Stimulated activated naive CD8-positive, alpha-beta T cell treated with anti-CD3 and anti-CD28 coated beads, Interleukin-15, Interleukin-2, amounts not matched to agents 100 ng/mL and 50 ng/mL, for 24 hours (primary cell): ENCODE measurements at regions not wholly inside any gene's neighbourhood (a gene's known extent, or its start where the extent isn't known, plus 50 kb on each side); places are given as distances from the start of the nearest gene placed in this dataset.
"Not testable (repeated sequence)": the region's sequence is repeated elsewhere in the genome, so short reads cannot be mapped to it uniquely, and the experiment has no call there.

Experiments
- H3K27ac Mint-ChIP-seq: one replicate; pipeline ENCODE4 v1.8.0; 2021; ENCODE audit warnings: mild to moderate bottlenecking, mixed read lengths
- H3K27me3 Mint-ChIP-seq: one replicate; pipeline ENCODE4 v1.8.0; 2021; ENCODE audit warnings: mixed read lengths
- H3K36me3 Mint-ChIP-seq: one replicate; pipeline ENCODE4 v1.8.0; 2021; ENCODE audit warnings: low read depth, mixed read lengths
- H3K4me1 Mint-ChIP-seq: one replicate; pipeline ENCODE4 v1.8.0; 2021; ENCODE audit warnings: low read depth, mixed read lengths
- H3K4me3 Mint-ChIP-seq: one replicate; pipeline ENCODE4 v1.8.0; 2021; ENCODE audit warnings: mild to moderate bottlenecking, mixed read lengths
- H3K9me3 Mint-ChIP-seq: one replicate; pipeline ENCODE4 v1.8.0; 2021; ENCODE audit warnings: mixed read lengths

DNA sequence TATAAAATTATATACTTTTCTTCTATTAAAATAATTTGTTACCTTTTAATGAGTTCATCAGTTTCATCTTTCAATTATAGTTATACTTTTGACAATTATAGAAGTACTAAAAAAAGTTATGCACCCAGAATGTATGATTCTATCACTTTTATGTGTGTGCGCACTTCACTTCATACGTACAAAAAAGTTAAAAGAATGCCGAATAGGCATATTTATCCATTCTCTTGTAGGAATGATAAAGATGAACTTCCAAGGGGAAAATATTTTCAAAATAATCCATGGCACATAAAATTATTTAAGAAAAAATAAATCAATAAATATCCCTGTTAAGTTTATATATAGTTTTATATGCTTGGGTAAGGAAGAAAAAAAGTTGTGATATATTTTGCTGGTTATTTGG lies 166.9 kb upstream of the PRSS1 start:
- Mint-ChIP-seq H3K36me3 (no peaks in the 10 kb centered on the region), H3K9me3 (no peaks in the 10 kb centered on the region), H3K4me1 (peaks cover 37% of the 10 kb centered on the region), H3K27ac (no peak overlapping the region), H3K4me3 (no peak overlapping the region), H3K27me3 (no peaks in the 10 kb centered on the region)

DNA sequence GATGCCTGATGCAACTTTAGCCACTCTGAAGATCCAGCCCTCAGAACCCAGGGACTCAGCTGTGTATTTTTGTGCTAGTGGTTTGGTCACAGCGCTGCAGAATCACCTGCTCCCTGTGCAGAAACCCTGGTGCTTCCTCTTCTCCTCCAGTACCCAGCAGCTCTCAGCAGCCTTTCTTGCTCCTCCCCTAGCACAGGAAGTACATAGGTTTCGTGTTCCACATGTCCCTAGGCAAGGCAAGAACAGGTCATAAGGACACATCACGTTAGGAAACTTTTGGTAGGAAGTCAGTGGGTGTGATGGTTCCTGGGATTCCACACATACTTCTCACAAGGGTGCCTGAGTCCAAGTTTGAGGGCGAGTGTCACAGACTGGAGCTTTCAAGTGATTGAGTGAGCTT lies 167.9 kb upstream of the PRSS1 start:
- Mint-ChIP-seq H3K9me3 (no peaks in the 10 kb centered on the region), H3K27me3 (no peaks in the 10 kb centered on the region), H3K36me3 (no peaks in the 10 kb centered on the region), H3K4me1 (peaks cover 37% of the 10 kb centered on the region), H3K27ac (peak overlapping the region; percentile 63), H3K4me3 (peak overlapping the region; percentile 54)

DNA sequence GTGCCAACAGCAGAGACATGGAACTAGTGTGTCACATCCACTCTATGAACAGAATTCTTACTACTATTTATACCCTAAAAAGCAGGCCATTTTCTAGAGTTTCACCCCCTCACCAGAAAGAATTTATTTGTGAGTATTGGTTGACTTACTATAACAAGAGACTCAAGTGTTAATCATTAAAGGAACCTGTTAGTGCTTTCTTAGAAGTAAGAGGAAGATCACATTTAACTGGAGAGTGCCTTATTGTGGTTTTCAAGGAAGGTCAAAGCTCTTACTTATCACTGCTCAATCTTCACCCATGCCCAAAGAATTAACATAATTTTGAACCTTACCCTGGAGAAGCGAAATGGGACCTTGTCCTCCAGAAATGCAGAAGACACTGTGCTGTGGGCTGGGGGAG lies 169.3 kb upstream of the PRSS1 start:
- Mint-ChIP-seq H3K9me3 (no peaks in the 10 kb centered on the region), H3K27ac (peak overlapping the region; percentile 57), H3K4me1 (peaks cover 37% of the 10 kb centered on the region), H3K4me3 (peak overlapping the region; percentile 33), H3K36me3 (no peaks in the 10 kb centered on the region), H3K27me3 (no peaks in the 10 kb centered on the region)

DNA sequence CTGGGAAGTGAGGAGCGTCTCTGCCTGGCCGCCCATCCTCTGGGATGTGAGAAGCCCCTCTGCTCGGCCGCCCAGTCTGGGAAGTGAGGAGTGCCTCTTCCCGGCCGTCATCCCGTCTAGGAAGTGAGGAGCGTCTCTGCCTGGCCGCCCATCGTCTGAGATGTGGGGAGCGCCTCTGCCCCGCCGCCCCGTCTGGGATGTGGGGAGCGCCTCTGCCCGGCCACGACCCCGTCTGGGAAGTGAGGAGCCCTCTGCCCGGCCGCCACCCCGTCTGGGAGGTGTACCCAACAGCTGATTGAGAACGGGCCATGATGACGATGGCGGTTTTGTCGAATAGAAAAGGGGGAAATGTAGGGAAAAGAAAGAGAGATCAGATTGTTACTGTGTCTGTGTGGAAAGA lies 173.9 kb upstream of the PRSS1 start:
- H3K4me1 Mint-ChIP-seq: peaks cover 10% of the 10 kb centered on the region
- not testable (repeated sequence) for H3K4me3 Mint-ChIP-seq, H3K9me3 Mint-ChIP-seq, H3K36me3 Mint-ChIP-seq, H3K27ac Mint-ChIP-seq, H3K27me3 Mint-ChIP-seq

DNA sequence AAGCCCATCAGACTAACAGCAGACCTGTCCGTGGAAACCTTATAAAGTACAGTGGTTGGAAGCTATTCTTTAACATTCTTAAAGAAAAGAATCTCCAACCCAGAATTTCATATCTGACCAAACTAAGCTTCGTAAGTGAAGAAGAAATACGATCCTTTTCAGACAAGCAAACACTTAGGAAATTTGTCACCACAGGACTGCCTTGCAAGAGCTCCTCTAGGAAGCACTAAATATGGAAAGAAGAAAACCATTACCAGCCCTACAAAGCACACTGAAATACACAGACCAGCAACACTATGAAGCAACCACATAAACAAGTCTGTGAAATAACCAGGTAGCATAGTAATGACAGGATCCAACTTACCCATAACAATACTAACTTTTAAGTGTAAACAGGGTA lies 177.7 kb upstream of the PRSS1 start:
- Mint-ChIP-seq H3K9me3 (no peaks in the 10 kb centered on the region), H3K4me3 (no peak overlapping the region), H3K27ac (no peak overlapping the region), H3K36me3 (no peaks in the 10 kb centered on the region), H3K4me1 (no peaks in the 10 kb centered on the region), H3K27me3 (peaks cover 4% of the 10 kb centered on the region)

DNA sequence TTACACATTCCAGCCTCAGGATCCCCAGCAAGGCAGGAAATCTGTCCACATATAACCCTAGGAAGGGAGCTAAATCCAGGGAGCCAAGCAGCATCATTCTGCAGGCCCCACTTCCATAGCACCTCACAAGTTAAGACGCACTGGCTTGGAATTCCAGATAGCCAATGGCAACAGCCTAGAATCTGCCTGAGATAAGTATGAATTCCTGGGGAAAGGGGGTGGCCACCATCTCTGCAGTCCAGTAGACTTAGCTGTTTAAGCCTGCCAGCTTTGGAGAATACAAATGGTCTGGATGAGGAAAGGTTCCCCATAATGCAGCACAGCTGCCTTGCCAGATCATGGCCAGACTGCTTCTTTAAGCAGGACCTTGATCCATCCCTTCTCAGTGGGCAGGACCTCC lies 179.4 kb upstream of the PRSS1 start:
- Mint-ChIP-seq H3K4me3 (no peak overlapping the region), H3K36me3 (no peaks in the 10 kb centered on the region), H3K27ac (no peak overlapping the region), H3K4me1 (no peaks in the 10 kb centered on the region), H3K9me3 (no peaks in the 10 kb centered on the region), H3K27me3 (peaks cover 4% of the 10 kb centered on the region)

DNA sequence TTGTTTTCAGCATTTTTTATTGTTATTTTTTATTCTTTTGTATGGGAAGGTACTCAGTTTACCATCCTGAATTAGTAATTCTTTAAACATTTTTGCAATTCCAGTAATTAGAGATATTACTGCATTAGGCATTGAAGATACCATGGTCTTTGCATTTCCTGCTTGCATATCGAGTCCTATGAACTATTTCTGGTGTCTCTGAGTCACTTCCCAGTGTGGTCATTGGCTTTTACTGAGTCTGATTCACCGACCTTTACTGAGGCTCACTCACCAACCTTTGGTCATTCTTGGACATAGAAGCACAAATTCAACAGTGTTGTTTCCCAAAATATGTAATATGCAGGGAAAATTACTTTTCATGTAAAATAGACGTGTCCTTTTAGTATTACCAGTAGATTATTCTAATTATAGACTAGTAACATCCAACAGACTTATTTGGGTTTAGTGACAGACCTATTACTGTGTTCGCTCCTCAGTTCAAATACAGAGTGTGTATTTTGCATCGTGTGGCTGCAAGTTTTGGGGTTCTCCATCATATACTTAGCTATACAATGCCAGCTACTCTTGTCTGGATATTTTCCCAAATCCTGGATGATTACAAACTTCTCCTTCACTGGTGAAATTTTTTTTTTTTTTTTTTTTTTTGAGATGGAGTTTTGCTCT lies 180.7 kb upstream of the PRSS1 start:
- Mint-ChIP-seq H3K27ac (no peak overlapping the region), H3K4me3 (no peak overlapping the region), H3K36me3 (no peaks in the 10 kb centered on the region), H3K9me3 (no peaks in the 10 kb centered on the region), H3K27me3 (peaks cover 6% of the 10 kb centered on the region), H3K4me1 (no peaks in the 10 kb centered on the region)

DNA sequence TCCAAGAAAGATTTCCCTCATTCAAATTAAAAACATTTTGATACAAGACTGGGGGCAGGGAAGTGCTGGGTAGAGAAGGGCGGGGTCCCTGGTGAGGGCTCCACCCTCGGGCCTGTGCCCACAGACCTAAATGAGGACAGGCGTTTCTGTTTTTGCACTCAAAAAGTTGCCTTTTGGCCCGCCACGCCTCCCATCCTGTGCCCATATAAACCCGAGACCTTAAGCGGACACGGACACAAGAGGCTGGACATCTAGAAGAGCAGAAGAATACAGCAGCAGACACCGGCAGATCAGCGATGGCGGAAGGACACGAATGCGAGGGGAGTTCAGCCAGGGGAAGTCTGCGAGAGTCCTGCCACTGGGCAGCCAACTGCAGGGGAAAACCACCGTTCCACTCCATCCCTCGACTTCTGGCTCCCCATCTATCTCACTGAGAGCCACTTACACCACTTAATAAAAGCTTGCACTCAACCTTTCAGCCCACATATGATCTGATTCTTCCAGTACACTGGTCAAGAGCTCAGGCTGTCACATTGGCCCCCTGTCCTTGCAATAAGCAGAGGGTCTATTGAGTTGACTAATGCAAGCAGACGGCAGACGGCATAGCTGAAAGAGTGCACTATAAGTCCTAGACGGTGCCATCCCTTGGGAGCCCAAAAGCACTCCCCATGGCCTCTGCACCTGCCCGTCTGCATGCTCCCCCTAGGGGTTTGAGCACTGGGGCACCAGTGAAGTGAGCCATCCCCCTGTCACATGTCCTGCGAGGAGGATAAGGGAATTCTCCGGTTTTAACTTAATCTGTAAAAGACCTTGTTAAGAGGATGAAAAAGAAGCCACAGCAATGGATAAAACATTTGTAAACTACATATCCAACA lies 181.8 kb upstream of the PRSS1 start:
- Mint-ChIP-seq H3K9me3 (no peaks in the 10 kb centered on the region), H3K4me3 (no peak overlapping the region), H3K36me3 (no peaks in the 10 kb centered on the region), H3K4me1 (no peaks in the 10 kb centered on the region), H3K27me3 (peaks cover 6% of the 10 kb centered on the region), H3K27ac (no peak overlapping the region)

DNA sequence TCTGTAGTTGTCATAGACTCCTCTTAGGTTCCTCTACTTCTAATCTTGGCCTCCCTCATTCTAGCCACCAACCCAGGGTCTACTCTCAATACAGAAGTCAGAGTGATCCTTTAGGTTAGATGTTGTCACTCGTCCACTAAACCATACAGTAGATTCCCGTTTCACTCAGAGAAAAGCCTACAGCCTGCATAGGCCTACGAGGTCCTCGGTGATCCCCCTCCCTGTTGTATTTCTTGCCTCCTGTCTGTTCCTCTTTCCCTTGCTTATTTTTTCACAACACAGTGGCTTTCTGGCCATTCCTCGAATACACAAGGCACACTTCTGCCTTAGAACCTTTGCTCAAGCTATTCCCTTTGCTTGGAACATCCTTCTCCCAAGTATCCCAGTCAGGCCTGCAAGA lies 183.0 kb upstream of the PRSS1 start:
- H3K27me3 Mint-ChIP-seq: peaks cover 9% of the 10 kb centered on the region
- no peaks in the 10 kb centered on the region for H3K9me3 Mint-ChIP-seq
- no peaks in the 10 kb centered on the region for H3K4me1 Mint-ChIP-seq
- no peaks in the 10 kb centered on the region for H3K36me3 Mint-ChIP-seq
- no peak overlapping the region for H3K27ac Mint-ChIP-seq
- H3K4me3 Mint-ChIP-seq: no peak overlapping the region

DNA sequence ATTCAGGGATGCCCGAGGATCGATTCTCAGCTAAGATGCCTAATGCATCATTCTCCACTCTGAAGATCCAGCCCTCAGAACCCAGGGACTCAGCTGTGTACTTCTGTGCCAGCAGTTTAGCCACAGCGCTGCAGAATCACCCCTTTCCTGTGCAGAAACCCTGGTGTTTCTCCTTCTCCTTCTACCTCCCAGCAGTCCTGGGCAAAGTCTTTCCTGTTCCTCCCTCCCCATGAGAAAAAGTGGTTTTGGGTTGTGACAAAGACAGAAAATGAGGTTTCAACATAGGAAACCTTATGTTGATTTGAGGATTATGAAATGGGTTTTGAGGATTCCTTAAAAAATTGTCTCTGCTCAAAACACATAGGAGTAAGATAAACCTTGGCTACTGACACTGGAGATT lies 185.1 kb upstream of the PRSS1 start:
- H3K4me3 Mint-ChIP-seq: peak overlapping the region; percentile 38
- not testable (repeated sequence) for H3K36me3 Mint-ChIP-seq, H3K4me1 Mint-ChIP-seq, H3K27me3 Mint-ChIP-seq, H3K27ac Mint-ChIP-seq, H3K9me3 Mint-ChIP-seq

DNA sequence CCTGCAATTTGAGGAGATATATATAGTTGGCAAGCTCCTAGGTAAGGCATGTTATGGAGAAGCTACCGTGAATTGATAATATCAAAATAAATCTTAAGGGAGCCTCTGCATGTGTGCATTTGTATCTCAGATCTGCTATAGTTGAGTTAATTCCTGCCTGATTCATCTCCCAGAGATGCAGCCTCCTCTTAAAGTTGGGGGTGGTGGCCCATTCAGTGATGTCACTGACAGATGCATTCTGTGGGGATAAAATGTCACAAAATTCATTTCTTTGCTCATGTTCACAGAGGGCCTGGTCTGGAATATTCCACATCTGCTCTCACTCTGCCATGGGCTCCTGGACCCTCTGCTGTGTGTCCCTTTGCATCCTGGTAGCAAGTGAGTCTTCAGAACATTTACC lies 185.8 kb upstream of the PRSS1 start:
- no peaks in the 10 kb centered on the region for H3K36me3 Mint-ChIP-seq
- peak overlapping the region; percentile 38 for H3K4me3 Mint-ChIP-seq

DNA sequence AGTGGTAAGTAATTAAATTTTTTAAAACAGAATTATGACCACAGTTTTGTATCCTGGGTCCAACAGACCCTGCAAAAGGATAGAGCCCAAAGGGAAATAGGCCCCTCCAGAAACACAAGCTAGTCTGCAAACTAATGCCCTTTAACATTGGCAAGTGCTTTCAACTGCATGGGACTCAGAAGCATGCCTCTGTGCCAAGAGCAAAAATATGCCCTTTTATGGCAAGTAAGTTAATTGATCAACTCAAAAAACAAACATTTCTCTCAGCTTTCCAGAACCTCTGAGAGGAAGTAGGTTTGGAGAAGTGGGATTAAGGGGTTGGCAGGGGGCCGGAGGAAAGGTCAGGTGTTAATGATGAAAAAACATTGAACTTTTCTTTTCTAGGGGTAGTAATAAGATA lies 186.6 kb upstream of the PRSS1 start:
- no peak overlapping the region for H3K4me3 Mint-ChIP-seq
- H3K4me1 Mint-ChIP-seq: peaks cover 5% of the 10 kb centered on the region
- H3K9me3 Mint-ChIP-seq: no peaks in the 10 kb centered on the region
- no peak overlapping the region for H3K27ac Mint-ChIP-seq
- no peaks in the 10 kb centered on the region for H3K36me3 Mint-ChIP-seq
- H3K27me3 Mint-ChIP-seq: peaks cover 16% of the 10 kb centered on the region

More for the DNA sequence above, 185.8 kb upstream of the PRSS1 start:
- Mint-ChIP-seq H3K9me3 (no peaks in the 10 kb centered on the region), H3K27me3 (peaks cover 9% of the 10 kb centered on the region), H3K4me1 (no peaks in the 10 kb centered on the region), H3K27ac (no peak overlapping the region)

DNA sequence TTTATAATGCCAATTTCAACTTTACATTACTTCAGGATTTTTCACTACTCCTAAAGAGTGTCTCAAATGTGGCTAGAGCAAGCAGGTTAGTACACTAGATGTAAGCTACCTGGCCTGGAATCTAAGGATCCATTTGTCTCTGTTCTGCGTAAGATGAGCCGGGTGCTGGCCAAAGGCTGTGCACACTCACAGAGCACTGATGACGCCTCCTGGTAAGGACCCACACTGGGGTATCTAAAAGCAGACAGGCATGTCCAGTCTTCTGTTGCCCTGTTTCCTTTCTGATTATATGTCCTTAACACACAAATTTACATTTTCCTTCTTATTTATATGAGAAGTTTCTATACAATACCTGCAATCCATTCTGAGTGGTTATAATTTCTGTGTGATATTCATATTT lies 187.9 kb upstream of the PRSS1 start:
- H3K4me1 Mint-ChIP-seq, H3K27ac Mint-ChIP-seq, H3K36me3 Mint-ChIP-seq, H3K4me3 Mint-ChIP-seq, H3K9me3 Mint-ChIP-seq: not testable (repeated sequence)
- H3K27me3 Mint-ChIP-seq: peaks cover 20% of the 10 kb centered on the region

DNA sequence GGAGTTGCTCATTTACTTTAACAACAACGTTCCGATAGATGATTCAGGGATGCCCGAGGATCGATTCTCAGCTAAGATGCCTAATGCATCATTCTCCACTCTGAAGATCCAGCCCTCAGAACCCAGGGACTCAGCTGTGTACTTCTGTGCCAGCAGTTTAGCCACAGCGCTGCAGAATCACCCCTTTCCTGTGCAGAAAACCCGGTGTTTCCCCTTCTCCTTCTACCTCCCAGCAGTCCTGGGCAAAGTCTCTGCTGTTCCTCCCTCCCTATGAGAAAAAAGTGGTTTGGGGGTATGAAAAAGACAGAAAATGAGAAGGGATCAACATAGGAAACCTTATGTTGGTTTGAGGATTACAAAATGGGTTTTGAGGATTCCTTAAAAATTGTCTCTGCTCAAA lies 188.5 kb upstream of the PRSS1 start:
- not testable (repeated sequence) for H3K36me3 Mint-ChIP-seq, H3K4me1 Mint-ChIP-seq, H3K9me3 Mint-ChIP-seq, H3K4me3 Mint-ChIP-seq, H3K27ac Mint-ChIP-seq
- H3K27me3 Mint-ChIP-seq: peaks cover 21% of the 10 kb centered on the region

DNA sequence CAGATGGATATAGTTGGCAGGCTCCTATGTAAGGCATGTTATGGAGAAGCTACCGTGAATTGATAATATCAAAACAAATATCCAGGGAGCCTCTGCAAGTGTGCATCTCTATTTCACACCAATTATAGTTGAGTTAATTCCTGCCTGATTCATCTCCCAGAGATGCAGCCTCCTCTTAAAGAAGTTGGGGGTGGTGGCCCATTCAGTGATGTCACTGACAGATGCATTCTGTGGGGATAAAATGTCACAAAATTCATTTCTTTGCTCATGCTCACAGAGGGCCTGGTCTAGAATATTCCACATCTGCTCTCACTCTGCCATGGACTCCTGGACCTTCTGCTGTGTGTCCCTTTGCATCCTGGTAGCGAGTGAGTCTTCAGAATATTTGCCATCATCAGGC lies 189.1 kb upstream of the PRSS1 start:
- Mint-ChIP-seq H3K27me3 (peaks cover 21% of the 10 kb centered on the region), H3K36me3 (no peaks in the 10 kb centered on the region), H3K4me1 (peaks cover 9% of the 10 kb centered on the region), H3K27ac (no peak overlapping the region), H3K9me3 (no peaks in the 10 kb centered on the region), H3K4me3 (no peak overlapping the region)
